Mesothelial cell of epicardium (in vitro differentiated cells): ENCODE measurements at regions not wholly inside any gene's neighbourhood (a gene's known extent, or its start where the extent isn't known, plus 50 kb on each side); places are given as distances from the start of the nearest gene placed in this dataset.

Experiments used
- DNase-seq, 2 experiments: peaks; one replicate each; pipeline ENCODE4 v3.0.0; 2021; ENCODE audit warnings: low spot score in 2 of 2; ENCODE audit not compliant: unreplicated experiment in 2 of 2
- H3K27ac Mint-ChIP-seq: 2 replicates; pipeline ENCODE4 v1.8.0; 2021; ENCODE audit warnings: mixed read lengths
- H3K27me3 Mint-ChIP-seq: 2 replicates; pipeline ENCODE4 v1.8.0; 2021; ENCODE audit warnings: low read depth, mixed read lengths
- H3K36me3 Mint-ChIP-seq: 2 replicates; pipeline ENCODE4 v1.8.0; 2021; ENCODE audit warnings: mixed read lengths
- H3K4me1 Mint-ChIP-seq: 2 replicates; pipeline ENCODE4 v1.8.0; 2021; ENCODE audit warnings: mixed read lengths
- H3K4me3 Mint-ChIP-seq: 2 replicates; pipeline ENCODE4 v1.8.0; 2021; ENCODE audit warnings: mild to moderate bottlenecking, moderate library complexity, mixed read lengths
- H3K9me3 Mint-ChIP-seq: 2 replicates; pipeline ENCODE4 v1.8.0; 2021; ENCODE audit warnings: mixed read lengths
- TF ChIP-seq, protein P1 (sequence below): fragments of 200-600 bp; sonication (generic); IDR thresholded peaks from one replicate; pipeline ENCODE4 v1.5.0; 2021; ENCODE audit warnings: antibody characterized with exemption; ENCODE audit not compliant: unreplicated experiment

DNA sequence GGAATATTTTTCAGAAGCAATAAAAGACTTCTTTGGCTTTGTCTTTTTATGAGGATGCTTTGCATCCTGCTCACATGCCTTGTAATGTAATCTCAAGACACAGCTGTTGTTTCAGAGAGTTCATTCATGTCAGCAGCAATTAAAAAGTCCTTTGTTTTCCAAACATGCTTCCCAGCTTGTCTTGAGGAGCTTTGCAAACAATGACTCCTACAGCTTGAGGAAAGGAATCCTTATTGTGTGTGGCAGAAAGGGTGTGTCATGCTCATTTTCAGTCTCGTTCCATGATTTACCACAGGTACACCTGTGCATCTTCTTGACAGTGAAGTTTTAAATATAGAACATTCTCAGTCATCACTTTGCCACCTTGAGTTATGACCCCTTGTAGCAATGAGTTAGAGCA is 139.2 kb upstream of the AADAT start:
- H3K27ac Mint-ChIP-seq = no peak overlapping the region

DNA sequence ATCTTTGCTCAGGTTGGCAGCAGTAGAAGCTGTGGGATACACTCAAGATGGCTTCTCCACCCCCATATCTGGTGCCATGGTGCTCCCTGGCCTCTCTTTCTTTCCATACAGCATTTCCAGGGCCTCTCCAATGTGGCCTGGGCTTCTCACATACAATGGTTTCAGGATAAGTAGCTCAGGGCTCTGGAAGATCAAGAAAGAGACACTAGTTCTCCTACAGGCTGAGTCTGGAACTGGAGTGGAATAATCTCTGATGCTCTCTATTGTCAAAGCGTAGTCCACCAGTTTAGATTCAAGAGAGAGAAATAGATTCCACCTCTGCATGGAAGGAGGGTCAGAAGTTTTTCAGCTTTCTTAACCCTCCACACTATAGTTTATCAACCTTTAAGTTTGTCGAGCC is 138.2 kb upstream of the AADAT start:
- H3K4me1 Mint-ChIP-seq = peaks cover 18% of the 10 kb centered on the region
- no peak for DNase-seq
- H3K36me3 Mint-ChIP-seq = no peaks in the 10 kb centered on the region
- TF ChIP-seq, protein P1, sequence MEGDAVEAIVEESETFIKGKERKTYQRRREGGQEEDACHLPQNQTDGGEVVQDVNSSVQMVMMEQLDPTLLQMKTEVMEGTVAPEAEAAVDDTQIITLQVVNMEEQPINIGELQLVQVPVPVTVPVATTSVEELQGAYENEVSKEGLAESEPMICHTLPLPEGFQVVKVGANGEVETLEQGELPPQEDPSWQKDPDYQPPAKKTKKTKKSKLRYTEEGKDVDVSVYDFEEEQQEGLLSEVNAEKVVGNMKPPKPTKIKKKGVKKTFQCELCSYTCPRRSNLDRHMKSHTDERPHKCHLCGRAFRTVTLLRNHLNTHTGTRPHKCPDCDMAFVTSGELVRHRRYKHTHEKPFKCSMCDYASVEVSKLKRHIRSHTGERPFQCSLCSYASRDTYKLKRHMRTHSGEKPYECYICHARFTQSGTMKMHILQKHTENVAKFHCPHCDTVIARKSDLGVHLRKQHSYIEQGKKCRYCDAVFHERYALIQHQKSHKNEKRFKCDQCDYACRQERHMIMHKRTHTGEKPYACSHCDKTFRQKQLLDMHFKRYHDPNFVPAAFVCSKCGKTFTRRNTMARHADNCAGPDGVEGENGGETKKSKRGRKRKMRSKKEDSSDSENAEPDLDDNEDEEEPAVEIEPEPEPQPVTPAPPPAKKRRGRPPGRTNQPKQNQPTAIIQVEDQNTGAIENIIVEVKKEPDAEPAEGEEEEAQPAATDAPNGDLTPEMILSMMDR = no peak
- no peak overlapping the region for H3K27ac Mint-ChIP-seq
- H3K27me3 Mint-ChIP-seq = peaks cover 1% of the 10 kb centered on the region
- no peak overlapping the region for H3K4me3 Mint-ChIP-seq
- H3K9me3 Mint-ChIP-seq = no peaks in the 10 kb centered on the region

More for the DNA sequence above, 139.2 kb upstream of the AADAT start:
- H3K27me3 Mint-ChIP-seq = peaks cover 1% of the 10 kb centered on the region
- DNase-seq = no peak
- TF ChIP-seq, protein P1 = no peak
- H3K36me3 Mint-ChIP-seq = no peaks in the 10 kb centered on the region
- H3K9me3 Mint-ChIP-seq = no peaks in the 10 kb centered on the region
- no peak overlapping the region for H3K4me3 Mint-ChIP-seq
- H3K4me1 Mint-ChIP-seq = peaks cover 18% of the 10 kb centered on the region

DNA sequence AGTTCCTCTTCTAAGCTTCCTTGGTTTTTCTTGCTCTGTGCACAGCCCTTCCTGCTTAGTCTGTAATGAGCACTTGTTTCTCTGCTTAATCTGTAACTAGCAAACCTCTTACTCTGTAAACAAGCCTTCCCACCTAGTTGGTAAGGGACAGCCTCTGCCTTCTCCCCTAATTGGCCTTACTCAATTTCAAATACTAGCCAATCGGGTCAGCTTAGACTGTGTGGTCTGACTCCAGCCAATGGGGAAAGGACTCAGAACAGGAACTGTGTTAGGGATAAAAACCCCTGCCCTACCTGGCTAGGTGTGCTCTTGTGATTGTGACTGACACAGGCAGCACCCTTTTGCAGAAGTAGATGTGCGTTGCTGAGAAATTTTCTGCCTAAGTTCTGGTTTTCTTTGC is 136.5 kb upstream of the AADAT start:
- H3K4me1 Mint-ChIP-seq = peaks cover 18% of the 10 kb centered on the region
- no peak for DNase-seq
- no peaks in the 10 kb centered on the region for H3K36me3 Mint-ChIP-seq
- TF ChIP-seq, protein P1 = no peak
- peaks cover 12% of the 10 kb centered on the region for H3K9me3 Mint-ChIP-seq
- no peak overlapping the region for H3K27ac Mint-ChIP-seq
- H3K27me3 Mint-ChIP-seq = peaks cover 1% of the 10 kb centered on the region
- H3K4me3 Mint-ChIP-seq = no peak overlapping the region

DNA sequence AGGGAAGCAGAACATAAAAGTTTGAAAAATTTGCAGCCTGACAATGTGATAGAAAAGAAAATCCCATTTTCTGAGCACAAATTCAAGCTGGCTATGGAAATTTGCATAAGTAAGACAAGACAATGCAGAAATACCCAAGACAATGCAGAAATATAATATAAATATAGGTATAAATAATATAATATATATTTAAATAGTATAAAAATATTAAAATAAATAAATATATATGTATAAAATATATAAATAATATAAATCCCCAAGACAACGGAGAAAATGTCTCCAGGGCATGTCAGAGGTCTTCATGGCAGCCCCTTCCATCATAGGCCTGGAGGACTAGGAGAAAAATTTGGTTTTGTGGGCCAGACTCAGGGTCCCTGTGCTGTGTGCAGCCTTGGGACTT is 125.0 kb upstream of the AADAT start:
- TF ChIP-seq, protein P1 = no peak
- Mint-ChIP-seq H3K36me3 (peaks cover 5% of the 10 kb centered on the region), H3K27ac (no peak overlapping the region), H3K9me3 (peaks cover 64% of the 10 kb centered on the region), H3K4me1 (no peaks in the 10 kb centered on the region), H3K4me3 (no peak overlapping the region), H3K27me3 (peaks cover 2% of the 10 kb centered on the region)
- DNase-seq = no peak

DNA sequence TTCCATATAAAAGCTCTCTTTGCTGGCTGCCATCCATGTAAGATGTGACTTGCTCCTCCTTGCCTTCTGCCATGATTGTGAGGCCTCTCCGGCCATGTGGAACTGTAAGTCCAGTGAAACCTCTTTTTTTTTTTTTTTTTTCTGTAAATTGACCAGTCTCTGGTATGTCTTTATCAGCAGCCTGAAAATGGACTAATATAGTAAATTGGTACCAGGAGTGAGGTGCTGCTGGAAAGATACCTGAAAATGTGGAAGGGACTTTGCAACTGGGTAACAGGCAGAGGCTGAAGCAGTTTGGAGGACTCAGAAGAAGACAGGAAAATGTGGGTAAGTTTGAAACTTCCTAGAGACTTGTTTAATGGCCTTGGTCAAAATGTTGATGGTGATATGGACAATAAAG is 124.3 kb upstream of the AADAT start:
- no peak for DNase-seq
- Mint-ChIP-seq H3K27ac (no peak overlapping the region), H3K27me3 (peaks cover 2% of the 10 kb centered on the region), H3K9me3 (peaks cover 60% of the 10 kb centered on the region), H3K4me1 (no peaks in the 10 kb centered on the region), H3K36me3 (peaks cover 5% of the 10 kb centered on the region), H3K4me3 (no peak overlapping the region)
- TF ChIP-seq, protein P1 = no peak

DNA sequence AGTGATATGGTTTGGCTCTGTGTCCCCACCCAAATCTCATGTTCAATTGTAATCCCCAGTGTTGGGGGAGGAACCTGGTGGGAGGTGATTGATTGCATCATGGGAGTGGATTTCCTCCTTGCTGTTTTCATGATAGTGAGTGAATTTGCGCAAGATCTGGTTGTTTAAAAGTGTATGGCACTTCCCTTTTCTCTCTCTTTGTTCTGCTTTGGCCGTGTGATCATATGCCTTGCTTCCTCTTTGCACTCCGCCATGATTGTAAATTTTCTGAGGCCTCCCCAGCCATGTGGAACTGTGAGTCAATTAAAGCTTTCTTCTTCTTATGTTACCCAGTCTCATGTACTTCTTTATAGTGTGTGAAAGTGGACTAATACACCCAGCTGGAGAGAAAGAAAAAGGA is 113.0 kb upstream of the AADAT start:
- DNase-seq = no peak
- no peak overlapping the region for H3K27ac Mint-ChIP-seq
- peaks cover 28% of the 10 kb centered on the region for H3K9me3 Mint-ChIP-seq
- no peaks in the 10 kb centered on the region for H3K4me1 Mint-ChIP-seq
- H3K36me3 Mint-ChIP-seq = peaks cover 2% of the 10 kb centered on the region
- no peak overlapping the region for H3K4me3 Mint-ChIP-seq
- no peaks in the 10 kb centered on the region for H3K27me3 Mint-ChIP-seq
- TF ChIP-seq, protein P1 = no peak
